ENCODE measurements at regions not wholly inside any gene's neighbourhood (a gene's known extent, or its start where the extent isn't known, plus 50 kb on each side); places are given as distances from the start of the nearest gene placed in this dataset.

DNA sequence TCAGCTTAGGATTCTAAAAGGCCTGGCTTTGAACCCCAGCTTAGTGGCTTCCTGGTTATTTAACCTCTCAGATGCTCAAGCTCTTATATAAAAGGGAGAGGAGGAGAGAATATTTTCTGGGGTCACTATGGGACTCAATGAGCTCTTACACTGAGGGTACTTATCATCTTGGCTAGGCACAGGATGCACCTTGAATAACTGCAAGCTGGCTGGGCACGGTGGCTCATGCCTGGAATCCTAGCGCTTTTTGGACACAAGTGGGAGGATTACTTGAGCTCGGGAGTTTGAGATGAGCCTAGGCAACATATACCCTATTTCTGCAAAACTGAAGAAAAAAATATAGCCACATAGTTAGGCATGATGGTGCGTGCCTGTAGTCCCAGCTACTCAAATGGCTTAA, 665.3 kb upstream of the RBFOX1 start:
- no peak for DNase-seq (ENCODE audit: low read depth in 2 of 2)

DNA sequence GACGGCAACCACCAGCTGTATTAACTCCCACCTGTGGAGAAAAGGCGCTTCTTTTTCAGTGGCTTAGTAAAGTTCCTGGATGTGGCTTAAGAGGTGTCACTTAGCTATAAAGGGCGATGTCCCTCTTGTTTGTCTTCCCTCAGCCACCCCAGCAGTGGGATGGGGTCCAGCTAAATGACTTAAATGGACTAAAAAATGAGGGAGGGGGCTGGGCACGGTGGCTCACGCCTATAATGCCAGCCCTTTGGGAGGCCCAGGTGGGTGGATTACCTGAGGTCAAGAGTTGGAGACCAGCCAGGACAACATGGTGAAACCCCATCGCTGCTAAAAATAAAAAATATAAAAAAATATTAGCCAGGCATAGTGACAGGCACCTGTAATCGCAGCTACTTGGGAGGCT, 667.5 kb upstream of the RBFOX1 start:
- DNase-seq (ENCODE audit: low read depth in 2 of 2), result no peak

DNA sequence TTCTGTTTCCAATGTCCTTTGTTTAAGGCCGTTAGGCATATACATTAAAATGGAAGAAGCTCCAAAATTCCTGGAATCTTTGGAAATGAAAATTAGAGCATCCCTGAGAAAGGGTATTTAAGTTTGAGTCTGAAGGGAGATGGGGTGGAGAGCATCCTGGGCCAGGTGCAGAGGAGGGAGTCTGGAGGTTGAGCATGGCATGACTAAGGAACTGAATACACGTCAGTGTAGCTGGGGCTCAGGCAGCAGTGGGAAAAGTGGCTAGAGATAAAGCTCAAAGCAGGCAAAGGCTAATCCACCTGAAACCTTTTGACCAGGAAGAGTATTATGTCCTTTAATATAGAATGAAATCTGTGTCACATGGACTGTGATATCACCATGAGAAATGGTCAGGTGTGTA, 669.0 kb upstream of the RBFOX1 start:
- no peak for DNase-seq (ENCODE audit: low read depth in 2 of 2)

DNA sequence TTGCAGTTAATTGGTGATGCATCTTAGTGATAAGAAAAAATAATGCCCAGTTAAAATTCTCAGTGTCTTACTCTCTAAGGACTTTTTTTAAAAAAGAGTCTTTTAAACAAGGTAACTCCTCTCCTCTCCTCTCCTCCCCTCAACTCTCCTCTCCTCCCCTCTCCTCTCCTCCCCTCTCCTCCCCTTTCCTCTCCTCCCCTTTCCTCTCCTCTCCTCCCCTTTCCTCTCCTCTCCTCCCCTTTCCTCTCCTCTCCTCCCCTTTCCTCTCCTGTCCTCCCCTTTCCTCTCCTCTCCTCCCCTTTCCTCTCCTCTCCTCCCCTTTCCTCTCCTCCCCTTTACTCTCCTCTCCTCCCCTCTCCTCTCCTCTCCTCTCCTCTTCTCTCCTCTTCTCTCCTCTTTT, 675.9 kb upstream of the RBFOX1 start:
- DNase-seq (ENCODE audit: low read depth in 2 of 2), result no peak

DNA sequence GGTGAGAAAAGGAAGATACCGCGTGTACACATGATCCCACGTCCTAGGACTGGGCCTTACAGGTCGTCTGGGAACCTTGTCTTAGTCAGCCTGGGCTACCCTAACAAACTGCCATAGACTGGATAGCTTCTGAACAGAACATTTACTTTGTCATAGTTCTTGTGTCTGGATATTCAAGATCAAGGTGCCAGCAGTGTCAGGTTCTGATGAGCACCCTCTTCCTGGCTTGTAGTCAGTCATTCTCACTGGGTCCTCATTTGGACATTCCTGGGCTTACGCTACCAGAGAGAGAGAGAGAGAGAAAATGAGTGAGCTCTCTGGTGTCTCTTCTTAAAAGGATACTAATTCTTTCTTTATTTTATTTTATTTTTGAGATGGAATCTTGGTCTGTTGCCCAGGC, 685.8 kb upstream of the RBFOX1 start:
- DNase-seq (ENCODE audit: low read depth in 2 of 2), result no peak

DNA sequence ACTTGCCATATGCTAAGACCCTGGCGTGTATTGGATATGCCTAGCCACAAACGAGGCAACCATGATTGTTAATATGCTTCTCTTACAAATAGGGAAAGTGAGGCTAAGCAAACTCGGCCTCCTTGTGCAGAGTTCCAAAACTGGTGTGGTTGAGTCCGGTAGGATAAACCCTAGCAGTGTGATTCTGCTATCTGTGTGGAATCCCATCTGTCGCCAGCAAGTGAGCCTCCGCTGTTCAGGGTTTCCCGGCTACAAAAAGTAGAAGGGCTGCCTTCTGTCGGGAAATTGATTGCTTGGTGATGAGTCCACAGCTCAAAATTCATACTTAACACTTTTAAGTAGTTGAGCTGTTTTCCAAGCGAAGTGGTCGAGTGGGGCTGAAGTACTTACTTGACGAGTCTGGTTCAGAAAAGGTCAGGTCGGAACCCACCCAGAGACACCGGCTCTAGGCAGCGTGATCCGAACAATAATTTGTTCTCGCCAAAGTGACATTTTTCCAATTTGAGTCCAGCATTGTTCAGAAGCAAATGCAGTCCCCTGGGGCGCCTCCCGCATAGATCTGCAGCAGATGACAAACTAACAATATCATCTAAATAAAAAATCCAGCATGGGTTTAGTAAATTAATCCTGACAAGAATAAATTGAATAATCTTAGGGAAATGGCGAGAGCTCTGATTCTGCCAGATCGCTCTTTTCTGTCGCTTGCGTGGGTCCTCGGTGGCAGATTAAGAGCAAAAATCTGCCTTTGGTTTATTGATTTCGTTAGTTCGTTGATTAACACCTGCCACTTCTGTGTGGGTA, 686.7 kb upstream of the RBFOX1 start:
- DNase-seq (ENCODE audit: low read depth in 2 of 2), result no peak

DNA sequence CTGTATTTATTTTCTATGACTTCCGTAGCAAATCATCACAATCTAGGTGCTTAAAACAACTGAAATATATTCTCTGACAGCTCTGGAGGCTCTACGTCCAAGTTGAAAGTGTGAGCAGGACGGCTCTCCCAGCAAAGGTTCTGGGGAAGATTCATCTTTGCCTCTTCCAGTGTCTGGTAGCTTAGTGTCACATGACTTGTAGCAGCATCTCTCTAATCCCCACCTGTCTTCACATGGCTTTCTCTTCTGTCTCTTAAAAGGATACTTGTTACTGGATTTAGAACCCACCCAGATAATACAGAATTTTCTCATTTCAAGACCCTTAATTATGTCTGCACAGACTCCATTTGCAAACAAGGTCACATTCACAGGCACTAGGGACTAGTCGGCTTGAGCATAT, 687.7 kb upstream of the RBFOX1 start:
- DNase-seq (ENCODE audit: low read depth in 2 of 2), result no peak

DNA sequence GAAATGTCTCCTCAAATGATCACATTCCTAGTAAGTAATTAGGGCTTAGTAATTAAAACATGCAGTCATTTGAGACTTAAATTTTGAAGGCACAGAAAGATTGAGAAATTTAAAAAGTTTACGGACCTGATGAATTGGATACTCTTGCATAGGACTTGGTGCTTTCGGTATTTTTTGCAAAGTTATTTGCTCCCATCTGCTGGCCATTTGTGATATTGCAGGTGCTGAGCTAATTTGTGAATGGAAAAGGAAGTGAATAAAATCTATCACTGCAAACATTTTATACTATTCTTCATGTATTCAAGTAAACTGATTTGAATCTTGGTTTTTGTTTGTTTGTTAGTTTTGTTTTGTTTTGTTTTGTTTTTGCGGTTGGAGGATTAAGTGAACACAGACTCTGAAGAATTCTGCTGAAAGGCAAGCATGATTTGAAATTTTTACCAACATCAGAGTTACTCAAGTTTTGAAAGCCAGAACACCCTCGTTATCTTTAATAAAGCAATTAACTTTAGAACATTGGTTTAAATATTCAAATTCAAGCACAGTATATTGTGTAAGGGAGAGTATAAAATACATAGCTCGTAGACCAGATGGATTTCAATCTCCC, 689.5 kb upstream of the RBFOX1 start:
- peak; percentile 23 to 41 for DNase-seq (ENCODE audit: low read depth in 2 of 2)

DNA sequence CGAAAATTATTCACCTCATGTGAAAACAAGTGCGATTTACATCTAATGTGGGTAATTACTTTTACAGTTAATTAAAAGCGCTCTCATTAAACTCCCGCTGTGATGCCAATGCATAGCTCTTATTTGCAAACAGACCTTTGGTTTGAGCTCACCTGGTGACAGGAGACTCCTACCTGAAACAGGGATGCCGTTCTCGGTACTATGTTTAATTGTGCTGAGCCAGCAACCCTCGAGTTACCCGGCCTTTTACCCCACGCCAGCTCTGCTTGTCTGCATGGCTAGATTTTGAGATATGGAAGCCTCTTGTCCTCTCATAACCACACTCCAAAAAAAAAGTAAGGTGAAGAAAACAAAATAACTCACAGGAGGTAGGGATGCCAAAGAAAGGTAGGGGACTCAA, 690.4 kb upstream of the RBFOX1 start:
- no peak for DNase-seq (ENCODE audit: low read depth in 2 of 2)

DNA sequence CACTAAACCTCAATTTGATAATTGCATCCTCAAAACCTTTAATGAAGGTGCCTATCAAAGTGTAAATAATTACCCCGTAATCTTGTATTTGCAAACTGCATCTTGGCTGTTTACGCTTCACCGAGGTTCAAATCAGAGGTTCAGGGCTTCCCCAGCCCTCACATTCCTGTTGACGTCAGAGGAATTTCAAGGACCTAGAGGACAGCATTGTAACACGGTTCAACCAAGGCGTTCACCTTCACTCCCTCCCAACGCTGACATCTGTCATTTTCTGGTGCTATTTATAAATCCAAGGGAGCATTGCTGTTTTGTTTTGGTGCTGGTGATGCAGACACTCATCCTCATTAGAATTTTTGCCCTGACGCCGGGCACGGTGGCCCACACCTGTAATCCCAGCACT, 691.6 kb upstream of the RBFOX1 start:
- no peak for DNase-seq (ENCODE audit: low read depth in 2 of 2)

DNA sequence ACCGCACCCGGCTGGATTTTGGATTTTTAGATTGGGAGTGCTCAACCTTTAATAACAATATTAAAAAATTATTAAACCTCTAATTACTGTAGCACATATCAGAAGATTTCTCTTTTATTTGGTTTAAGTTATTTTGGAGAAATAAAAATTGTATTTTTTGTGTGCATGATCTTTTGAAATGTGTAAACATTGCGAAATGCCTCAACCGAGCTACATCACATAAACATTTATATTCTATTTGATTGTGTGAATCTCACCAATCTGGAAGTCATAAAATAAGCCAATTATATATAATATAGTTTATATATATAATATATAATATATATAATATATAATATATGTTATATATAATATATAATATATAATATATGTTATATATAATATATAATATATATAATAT, 696.2 kb upstream of the RBFOX1 start:
- DNase-seq (ENCODE audit: low read depth in 2 of 2), result no peak

DNA sequence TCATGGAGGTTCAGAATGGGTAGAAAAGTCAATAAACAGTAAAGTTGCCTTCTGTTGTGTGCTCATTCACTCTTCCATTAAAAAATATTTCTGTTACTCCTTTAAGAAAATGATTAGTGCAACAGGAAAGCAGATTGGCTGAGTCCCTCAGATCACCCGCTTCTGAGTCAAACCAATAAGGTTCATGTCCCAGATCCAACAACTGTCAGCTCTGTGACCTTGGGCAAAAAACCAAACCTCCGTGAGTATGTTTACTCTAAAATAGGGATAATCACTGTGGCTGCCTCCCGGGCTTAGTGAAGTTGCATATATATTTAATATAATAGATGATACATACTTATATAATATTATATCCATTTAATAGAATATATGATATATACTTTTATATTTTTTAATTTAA, 698.5 kb upstream of the RBFOX1 start:
- no peak for DNase-seq (ENCODE audit: low read depth in 2 of 2)

DNA sequence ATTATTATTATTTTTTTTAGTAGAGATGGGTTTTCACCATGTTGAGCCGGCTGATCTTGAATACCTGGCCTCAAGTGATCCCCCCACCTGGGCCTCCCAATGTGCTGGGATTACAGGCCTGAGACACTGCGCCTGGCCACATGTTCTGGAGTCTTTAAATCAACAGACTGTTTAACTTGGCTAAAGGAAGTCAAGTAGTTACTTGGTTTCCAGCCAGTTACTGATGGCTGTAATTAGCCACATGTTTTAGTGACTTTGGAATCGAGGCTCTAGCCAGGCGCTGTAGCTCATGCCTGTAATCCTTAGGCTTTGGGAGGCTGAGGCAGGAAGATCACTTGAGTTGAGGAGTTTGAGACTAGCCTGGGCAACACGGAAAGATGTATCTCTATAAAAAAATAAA, 699.2 kb upstream of the RBFOX1 start:
- no peak for DNase-seq (ENCODE audit: low read depth in 2 of 2)

DNA sequence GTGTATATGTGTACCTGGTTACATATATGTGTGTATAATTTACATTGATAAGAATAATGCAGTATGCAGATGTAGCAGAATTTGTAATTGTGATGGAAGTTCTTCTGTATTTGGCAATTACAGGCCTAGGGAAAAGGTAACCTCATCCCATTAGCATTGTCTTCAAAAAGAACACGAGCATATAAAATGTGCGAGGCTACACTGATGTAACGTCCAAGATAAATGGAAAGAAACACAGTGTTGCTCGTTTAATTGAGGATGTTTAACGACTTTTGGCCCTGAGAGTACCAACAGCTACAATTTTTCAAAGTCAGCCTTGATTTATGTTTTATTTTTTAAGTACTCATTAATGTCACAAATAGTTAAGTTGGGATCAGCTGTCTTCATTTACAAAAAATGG, 703.5 kb upstream of the RBFOX1 start:
- DNase-seq (ENCODE audit: low read depth in 2 of 2), result no peak

DNA sequence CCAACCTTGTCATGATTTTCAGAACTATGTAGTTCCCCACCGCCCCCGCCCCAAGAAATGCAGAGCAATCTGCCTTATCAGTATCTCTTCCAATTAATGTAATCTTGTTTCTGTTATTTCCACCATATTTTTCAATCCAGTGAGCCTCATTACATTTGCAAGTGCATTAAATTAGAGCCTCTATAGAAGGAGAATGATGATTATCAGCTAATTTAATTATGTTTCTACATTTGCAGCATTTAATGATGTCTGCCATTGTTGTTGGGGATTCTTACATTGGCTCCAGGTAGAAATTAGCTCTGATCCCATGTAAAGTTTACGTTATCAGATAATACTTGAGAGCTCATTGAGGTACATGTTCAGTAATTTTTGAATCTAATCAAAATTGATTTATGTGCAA, 707.0 kb upstream of the RBFOX1 start:
- DNase-seq (ENCODE audit: low read depth in 2 of 2), result no peak

DNA sequence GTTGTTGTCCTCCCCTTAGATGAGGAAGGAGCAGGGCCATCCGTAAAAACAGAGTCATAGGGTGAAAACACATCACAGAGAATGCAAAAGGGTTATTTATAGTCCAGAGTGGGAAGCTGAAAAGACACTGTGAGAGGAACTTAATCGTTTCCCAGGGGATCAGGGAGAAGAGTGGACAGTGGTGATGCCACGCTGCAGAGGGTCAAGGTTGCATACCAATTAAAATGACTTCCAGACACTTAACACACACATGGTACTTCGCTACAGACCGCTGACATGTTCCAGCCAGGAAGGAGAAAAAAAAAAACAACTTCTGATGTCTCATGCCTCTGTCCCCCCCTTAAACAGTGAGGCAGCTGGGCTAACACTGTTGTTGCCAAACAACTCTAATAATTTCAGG, 713.8 kb upstream of the RBFOX1 start:
- DNase-seq (ENCODE audit: low read depth in 2 of 2), result no peak

DNA sequence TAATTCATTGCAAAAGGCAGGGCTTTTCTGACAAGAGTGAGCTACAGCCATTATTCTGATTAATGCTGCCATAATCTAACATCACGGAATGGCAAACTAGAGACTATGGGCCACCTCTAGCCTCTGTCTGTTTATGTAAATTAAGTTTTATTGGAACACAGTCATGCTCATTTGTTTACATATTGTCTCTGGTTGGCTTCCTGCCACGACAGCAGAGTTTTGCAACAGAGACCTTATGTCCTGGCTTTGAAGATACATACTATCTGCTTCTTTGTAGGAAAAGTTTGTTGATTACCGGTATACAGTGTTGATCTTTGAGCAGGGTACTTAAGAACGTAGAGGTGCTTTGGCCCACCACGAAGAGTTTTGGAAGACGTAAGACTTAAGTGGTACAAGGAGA, 715.9 kb upstream of the RBFOX1 start:
- DNase-seq (ENCODE audit: low read depth in 2 of 2), result no peak

DNA sequence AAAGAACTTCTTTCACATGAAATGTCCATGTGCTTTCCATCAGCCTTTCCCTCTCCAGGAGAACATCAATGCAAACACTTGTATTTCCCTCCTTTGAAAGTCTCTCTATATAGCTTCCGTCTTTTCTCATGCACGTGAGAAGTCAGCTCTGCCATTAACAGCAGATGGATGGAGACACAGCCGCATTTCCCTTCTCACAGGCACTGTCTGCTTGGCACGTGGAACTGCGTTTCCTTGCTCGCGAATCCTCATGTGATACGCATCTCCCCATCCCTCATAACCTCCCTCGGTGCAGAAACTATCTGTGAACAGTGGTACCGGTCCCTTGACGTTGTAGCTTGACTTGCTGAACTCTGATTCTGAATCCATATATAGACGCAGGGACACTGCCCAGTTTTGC, 717.0 kb upstream of the RBFOX1 start:
- no peak for DNase-seq (ENCODE audit: low read depth in 2 of 2)

DNA sequence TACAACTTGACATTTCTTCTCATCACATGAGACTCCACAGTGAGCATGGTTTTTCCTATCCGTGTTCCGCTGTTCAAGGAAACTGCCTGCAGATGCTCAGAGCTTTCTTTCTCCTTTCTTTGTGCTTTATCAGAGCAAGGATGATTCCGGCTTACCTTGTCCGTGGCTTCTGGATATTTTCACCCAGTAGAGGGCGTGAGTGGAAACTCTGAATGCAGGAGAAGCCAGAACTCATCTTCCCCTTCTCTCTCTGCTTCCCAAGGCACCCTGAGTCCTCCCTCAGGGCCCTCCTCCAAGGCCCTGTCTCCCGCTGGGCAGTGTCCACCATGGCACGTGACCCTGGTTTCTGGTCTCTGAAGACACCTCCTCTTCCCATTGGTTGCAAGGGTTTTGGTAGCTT, 721.1 kb upstream of the RBFOX1 start:
- DNase-seq (ENCODE audit: low read depth in 2 of 2), result no peak

DNA sequence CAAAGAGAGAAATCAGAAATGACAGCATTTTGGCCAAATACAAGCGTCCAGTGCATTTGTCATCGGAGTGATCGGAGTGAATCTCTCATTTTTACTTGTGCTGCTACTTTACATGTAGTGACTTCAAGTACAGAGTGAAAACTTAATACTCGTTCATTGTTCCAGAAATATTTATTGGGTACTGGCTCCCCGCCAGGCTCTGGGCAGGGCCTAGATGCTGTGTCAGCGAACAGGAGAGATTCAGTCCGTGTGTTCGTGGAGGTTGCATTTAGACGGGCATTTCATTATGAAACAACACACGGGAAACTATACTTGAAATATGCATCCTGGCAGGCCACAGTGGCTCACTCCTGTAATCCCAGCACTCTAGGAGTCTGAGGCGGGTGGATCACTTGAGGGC, 727.2 kb upstream of the RBFOX1 start:
- no peak for DNase-seq (ENCODE audit: low read depth in 2 of 2)

DNA sequence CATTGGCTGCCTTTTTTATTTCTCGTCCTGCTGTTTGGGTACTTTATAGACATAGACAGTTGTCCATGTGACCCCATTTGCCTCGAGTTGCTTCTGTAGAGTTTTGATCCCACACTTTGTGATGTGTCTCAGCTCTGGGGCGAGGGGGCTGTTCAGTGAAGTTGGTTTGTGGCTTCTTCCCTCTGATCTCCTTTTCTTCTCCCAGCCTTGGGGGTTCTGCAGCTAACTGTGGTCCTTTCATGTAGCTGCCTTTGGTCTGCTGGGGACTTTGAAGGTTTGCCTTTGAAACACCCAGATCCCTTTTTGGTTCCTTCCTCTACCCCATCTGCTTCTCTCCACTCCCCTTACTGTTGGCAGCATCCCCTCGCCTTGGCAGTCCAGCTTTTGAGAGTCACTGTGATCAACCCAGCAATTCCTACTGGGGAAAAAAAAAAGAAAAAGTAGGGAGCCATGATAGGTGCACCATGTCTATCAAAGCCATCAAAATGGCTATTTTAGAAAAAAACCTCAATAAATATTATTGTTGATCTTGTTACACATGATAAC, 728.8 kb upstream of the RBFOX1 start:
- DNase-seq (ENCODE audit: low read depth in 2 of 2), result no peak

DNA sequence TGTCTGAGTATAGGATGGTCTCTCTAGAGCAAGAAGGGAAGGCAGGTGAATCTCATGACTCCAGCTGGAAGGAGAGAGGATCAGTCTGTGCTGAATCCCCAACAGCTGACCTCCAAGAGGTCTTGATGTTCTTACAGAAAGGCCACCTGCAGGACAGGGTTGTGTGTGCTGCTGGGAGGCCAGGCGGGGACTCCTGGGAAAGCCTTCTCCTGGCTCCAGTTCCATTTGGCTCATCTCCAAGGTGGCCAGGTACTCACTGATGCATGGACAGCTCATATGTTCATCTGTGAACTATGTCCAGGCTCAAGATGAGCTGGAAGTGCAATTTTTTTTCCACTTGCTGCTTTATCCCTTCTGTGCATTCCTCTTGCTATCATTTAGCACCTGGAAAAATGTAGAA, 730.2 kb upstream of the RBFOX1 start:
- DNase-seq (ENCODE audit: low read depth in 2 of 2), result no peak

DNA sequence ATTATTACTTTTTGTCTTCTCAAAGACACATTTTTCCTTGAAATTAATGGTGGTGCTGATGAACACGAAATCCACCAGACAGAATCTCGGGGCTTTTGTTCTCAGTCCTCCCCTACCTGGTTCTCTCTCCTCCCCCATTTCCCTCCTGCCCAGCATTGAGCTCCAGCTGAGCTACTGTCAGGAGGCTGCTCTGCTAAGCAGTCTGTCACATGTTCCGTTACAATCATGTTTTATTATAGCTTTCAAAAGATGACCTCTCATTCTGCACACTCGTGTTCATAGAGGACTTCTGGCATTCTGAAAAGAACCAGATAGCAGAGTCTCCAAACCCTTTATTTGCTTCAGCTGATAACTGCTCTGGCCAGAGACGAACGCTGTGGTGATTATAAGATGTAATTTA, 732.5 kb upstream of the RBFOX1 start:
- no peak for DNase-seq (ENCODE audit: low read depth in 2 of 2)

DNA sequence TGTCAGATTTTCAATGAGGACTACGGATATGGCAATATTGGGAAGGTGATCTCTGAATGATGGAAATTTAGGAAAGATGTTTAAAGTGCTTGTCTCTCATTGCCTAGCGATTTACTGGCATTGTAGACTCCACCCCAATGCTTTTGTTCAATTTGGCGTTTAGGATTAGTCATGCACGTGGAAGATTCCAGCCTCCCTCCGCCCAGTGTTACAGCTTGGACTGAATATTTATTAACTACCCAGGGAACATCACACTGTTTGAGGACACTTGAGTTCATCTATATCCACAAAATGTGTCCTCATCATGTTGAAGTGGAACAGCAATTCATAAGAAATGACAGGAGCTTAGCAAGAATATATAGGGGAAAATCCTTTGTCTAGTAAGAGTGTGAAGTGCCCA, 738.8 kb upstream of the RBFOX1 start:
- DNase-seq (ENCODE audit: low read depth in 2 of 2), result no peak
